ENCODE measurements at regions not wholly inside any gene's neighbourhood (a gene's known extent, or its start where the extent isn't known, plus 50 kb on each side); places are given as distances from the start of the nearest gene placed in this dataset.

- TF ChIP-seq CTCF (IDR thresholded peaks at IDR 0.05) (no peak), EP300 (IDR thresholded peaks at IDR 0.05) (no peak), POLR2AphosphoS5 (IDR thresholded peaks at IDR 0.05) (no peak), POLR2A (IDR thresholded peaks at IDR 0.05) (no peak)
Measured at GRCh38 chr1:36572142-36572715, 89.5 kb upstream of the CSF3R start.
